ENCODE measurements at regions not wholly inside any gene's neighbourhood (a gene's known extent, or its start where the extent isn't known, plus 50 kb on each side); places are given as distances from the start of the nearest gene placed in this dataset.

- Histone ChIP-seq H3K36me3 (ENCODE audit: control insufficient read depth, insufficient read depth, low read length) (no peaks in the 10 kb centered on the region), H2AFZ (replicated peaks; ENCODE audit: low read length, poor library complexity) (no peak overlapping the region), H3K79me1 (ENCODE audit: low read depth in 1 of 2, low read length in 2 of 2) (no peaks in the 10 kb centered on the region), H2BK5ac (ENCODE audit: low read depth, low read length, poor library complexity, severe bottlenecking) (no peak overlapping the region), H3K27me3 (ENCODE audit: control insufficient read depth, insufficient read depth, low read length) (no peaks in the 10 kb centered on the region), H3K4me3 (ENCODE audit: insufficient read depth, low read depth, low read length) (no peak overlapping the region), H3K9me1 (ENCODE audit: insufficient read depth, low read length) (peaks cover 8% of the 10 kb centered on the region; the same call in 1 of the 2 replicates), H4K8ac (ENCODE audit: low read depth in 2 of 2, low read length in 2 of 2) (no peak overlapping the region), H3K56ac (ENCODE audit: extremely low read depth, insufficient read depth, low read length) (no peak overlapping the region), H3K4me2 (ENCODE audit: low read depth, low read length) (no peak overlapping the region), H3K14ac (replicated peaks; ENCODE audit: low read depth, low read length) (no peak overlapping the region), H3K9ac (ENCODE audit: low read depth, low read length) (no peak overlapping the region), H2AK9ac (replicated peaks; ENCODE audit: low read depth, low read length, poor library complexity) (no peak overlapping the region), H3K27ac (ENCODE audit: insufficient read depth, low read length) (no peak overlapping the region), H4K91ac (ENCODE audit: insufficient read depth, low read depth, low read length) (no peak overlapping the region), H3K23ac (ENCODE audit: low read depth, low read length) (no peak overlapping the region), H3K9me3 (ENCODE audit: control insufficient read depth, insufficient read depth, low read length) (no peaks in the 10 kb centered on the region), H2AK5ac (ENCODE audit: low read depth, low read length) (no peak overlapping the region), H2BK120ac (ENCODE audit: low read depth, low read length) (no peak overlapping the region), H2BK15ac (ENCODE audit: low read depth, low read length) (no peak overlapping the region), H3K4me1 (ENCODE audit: control insufficient read depth, insufficient read depth, low read length) (no peaks in the 10 kb centered on the region; the same call in 1 of the 2 replicates), H2BK20ac (ENCODE audit: low read depth, low read length) (no peak overlapping the region), H4K5ac (ENCODE audit: low read depth, low read length) (no peak overlapping the region), H3K18ac (ENCODE audit: low read depth, low read length) (no peak overlapping the region), H4K20me1 (ENCODE audit: insufficient read depth, low read length) (no peaks in the 10 kb centered on the region), H3K4ac (ENCODE audit: low read depth, low read length) (no peak overlapping the region)
- dilution Hi-C loops (cut with HindIII; ENCODE audit: low sequenced_read_pairs, unreplicated experiment) (no loop called here), in situ Hi-C loops (cut with MboI; ENCODE audit: low sequenced_read_pairs) (no loop called here), intact Hi-C loops (cut with micrococcal nuclease) (no loop called here)
- WGBS, 2 experiments (ENCODE audit: extremely low coverage in 2 of 2, insufficient read length in 1 of 2), result no CpG with 5 or more reads among the region's 4 CpGs
- no TSS peak for BruUV-seq (replicated peaks)
- no peak for TF ChIP-seq ELK1 (IDR thresholded peaks at IDR 0.05; ENCODE audit: borderline replicate concordance, low read depth, low read length)
- no peak for TF ChIP-seq USF2 (IDR thresholded peaks at IDR 0.05; ENCODE audit: low read depth, low read length)
- TF ChIP-seq SMC3 (IDR thresholded peaks at IDR 0.05; ENCODE audit: low read depth, low read length), result no peak
- TF ChIP-seq MAFK (IDR thresholded peaks at IDR 0.05; ENCODE audit: low read depth, low read length), result no peak
- TF ChIP-seq POLR2A (IDR thresholded peaks at IDR 0.05; ENCODE audit: low read depth, low read length), result no peak
- TF ChIP-seq RAD21 (IDR thresholded peaks at IDR 0.05; ENCODE audit: low read length), result no peak
- no peak for TF ChIP-seq CTCF (conservative IDR thresholded peaks at IDR 0.05; ENCODE audit: low read depth, low read length)
- TF ChIP-seq FOS (IDR thresholded peaks at IDR 0.05; ENCODE audit: low read depth, low read length), result no peak
- no peak for TF ChIP-seq RCOR1 (IDR thresholded peaks at IDR 0.05; ENCODE audit: insufficient replicate concordance, low read length)
- no peak for TF ChIP-seq BHLHE40 (IDR thresholded peaks at IDR 0.05; ENCODE audit: low read depth, low read length)
- no peak for TF ChIP-seq NFE2L2 (IDR thresholded peaks at IDR 0.05; ENCODE audit: low read depth, low read length)
- DNase-seq (no peak), ATAC-seq (ENCODE audit: low read depth) (no peak)
- ChIA-PET POLR2A (ENCODE audit: unreplicated experiment) (no interaction called here), CTCF (no interaction called here)
Measured at GRCh38 chr1:64348270-64348960, 121.5 kb upstream of the CACHD1 start.
